Hepatic stellate cell (primary cell): ENCODE measurements at regions not wholly inside any gene's neighbourhood (a gene's known extent, or its start where the extent isn't known, plus 50 kb on each side); places are given as distances from the start of the nearest gene placed in this dataset.

Source experiments
- DNase-seq: peaks from one replicate; pipeline ENCODE4 v3.0.0; 2011; ENCODE audit warnings: low spot score

DNA sequence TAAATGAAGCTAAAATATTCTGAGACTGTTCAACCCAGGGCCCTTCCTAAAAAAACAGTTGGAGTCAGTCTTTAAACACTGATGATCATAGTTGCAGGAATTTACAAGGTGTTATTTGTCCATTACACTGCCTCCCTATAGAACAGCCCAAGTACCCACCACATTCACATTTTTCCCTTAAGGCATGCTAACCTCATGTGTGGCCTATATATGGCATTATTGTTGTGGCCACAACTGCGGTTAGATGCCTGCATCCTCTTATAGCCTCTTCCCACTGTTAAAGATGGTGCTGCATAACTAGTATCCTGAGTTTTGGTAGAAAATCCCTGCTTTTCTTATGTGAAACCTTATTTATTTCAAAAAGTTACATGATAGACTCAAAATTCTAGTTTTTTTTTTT is 287.9 kb upstream of the SEMA3A start:
- DNase-seq, result no peak

DNA sequence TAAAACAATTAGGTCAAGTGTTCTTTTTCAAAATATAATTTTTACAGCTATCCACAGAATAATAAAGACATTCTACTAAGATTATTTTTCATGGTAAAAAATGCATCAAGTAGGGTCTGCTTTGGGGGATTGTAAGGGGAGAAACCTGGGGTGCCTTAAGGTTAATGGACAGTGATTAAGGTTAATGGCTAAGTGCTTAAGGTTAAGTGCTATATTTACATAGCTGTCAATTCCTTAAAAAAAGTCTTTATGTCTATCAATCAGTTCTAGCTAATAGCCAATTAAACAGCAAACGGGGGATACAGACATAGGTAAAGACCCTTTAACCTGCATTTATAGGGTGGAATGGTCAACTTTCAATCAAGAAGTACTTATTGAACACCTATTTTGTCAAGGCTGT is 284.5 kb upstream of the SEMA3A start:
- DNase-seq, result no peak

DNA sequence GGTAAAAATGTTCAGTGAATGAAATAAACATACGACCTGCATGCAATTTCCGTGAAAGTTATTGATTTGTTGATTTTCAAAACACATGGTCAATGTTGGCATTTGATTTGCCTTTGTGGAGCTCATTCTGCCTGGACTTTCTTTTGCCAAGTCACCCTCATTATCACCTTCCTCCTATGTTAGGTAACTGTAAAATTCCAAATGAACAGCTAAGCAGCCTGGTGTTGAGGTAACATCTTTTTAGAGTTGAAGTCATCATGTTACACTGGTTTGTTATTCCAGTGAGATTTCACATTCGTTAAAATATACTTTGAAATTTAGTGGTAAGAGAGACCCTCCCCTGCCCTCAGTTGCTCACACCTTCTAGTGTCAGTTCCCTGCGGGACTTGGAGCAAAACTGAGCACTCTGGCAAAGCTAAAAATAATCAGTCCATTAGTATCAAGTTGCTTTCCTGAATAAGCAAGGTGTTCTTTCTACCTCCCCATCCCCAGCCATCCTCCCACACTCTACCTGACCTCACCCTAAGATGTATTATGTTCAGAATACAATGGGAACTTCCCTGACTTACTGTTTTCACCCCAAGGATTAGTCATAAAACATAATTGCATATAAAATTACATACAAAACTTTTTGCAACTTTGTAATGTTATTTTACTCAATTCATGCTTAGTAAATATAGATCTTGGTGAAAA is 283.3 kb upstream of the SEMA3A start:
- DNase-seq, result no peak

GRCh38 chr7:84474436-84474835 is 279.8 kb upstream of the SEMA3A start:
- no peak for DNase-seq

GRCh38 chr7:84471576-84471975 is 277.0 kb upstream of the SEMA3A start:
- no peak for DNase-seq

GRCh38 chr7:84469034-84469433 is 274.4 kb upstream of the SEMA3A start:
- DNase-seq, result no peak

GRCh38 chr7:84462259-84462658 is 267.7 kb upstream of the SEMA3A start:
- DNase-seq, result no peak

DNA sequence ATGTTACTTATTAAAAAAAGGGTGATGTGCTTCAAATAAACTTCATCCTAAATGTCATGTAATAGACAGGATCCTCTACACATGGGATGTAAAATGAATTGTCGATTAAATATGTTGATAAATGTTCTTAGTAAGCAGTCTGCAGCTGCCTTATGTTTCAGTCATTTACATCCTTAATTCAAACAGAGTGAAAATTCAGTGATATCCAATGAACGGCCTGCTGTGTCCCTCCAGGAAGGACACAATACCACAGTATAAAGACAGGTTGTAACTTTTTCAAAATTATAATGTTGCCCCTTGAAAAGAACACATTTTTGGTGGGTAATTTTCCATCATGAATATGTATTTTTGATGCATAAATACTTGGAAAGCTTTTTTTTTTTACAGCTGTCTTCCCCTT is 266.5 kb upstream of the SEMA3A start:
- DNase-seq, result no peak

DNA sequence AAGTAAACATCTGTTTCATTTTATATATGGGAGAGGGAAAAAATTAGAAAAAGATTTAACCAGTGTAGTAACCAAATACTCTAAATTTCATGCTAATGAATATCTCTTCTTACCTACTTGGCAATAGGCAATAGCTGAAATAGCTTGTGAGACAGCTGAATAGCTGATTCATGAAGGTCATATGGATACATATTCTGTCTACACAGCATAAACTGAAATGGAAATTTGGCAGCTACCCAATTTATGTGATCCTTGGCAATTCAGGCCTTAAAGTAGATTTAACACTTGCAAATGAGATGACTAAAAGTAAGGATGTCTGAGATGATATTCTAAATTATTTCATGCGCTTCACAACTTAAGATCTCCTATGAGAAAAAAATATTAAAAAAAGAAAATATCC is 261.2 kb upstream of the SEMA3A start:
- no peak for DNase-seq

DNA sequence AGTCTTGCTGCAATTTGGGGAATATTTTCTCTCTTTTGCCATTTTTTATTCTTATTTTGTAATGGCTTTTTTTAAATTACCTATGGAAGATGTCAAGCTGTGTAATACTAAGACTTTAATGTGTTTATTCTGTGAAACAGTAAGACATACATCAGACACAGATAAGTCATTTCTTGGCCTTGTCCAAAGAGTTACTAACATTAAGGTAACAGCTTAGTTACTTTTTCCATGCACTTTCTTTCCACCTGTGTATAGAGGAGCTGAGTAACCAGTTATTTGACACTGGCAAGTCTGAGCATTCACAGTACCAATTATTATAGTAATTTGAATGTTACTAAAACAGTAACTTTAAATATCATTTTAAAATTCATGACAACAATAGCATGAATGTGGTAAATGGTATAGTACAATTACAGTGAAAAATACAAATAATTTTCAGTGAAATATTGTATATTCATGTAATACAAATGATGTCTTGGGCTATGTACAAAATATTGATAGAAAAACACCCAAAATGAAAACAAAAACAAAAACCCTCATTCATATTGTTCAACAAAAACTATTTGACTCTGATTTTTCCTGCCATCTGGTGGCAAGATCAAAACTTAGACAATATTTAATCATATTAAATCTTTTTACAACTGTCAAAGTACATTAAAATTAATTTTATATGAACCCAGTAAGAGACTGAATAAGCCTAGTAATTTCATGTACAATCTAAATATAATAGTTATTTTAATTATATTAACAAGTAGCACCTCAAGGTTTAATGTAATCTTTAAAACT is 259.8 kb upstream of the SEMA3A start:
- DNase-seq, result no peak

DNA sequence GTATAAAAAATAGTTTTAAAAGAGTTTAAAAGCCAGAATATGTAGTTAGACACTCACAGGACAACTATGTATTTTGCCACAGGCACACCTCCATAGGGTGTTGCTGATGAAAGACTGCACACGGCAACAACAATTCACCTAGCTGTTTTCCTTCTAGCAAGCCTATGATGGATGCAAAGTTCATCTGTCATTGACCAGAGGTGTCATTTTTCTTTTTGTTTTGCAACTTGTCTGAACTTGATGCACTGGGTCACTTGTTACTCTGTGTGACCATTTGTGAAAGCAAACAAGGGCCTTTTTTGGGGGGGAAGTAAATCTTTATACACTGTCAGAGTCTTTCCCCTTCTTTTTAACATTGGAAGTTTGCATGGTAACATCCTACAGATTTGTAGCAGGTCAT is 258.0 kb upstream of the SEMA3A start:
- no peak for DNase-seq

DNA sequence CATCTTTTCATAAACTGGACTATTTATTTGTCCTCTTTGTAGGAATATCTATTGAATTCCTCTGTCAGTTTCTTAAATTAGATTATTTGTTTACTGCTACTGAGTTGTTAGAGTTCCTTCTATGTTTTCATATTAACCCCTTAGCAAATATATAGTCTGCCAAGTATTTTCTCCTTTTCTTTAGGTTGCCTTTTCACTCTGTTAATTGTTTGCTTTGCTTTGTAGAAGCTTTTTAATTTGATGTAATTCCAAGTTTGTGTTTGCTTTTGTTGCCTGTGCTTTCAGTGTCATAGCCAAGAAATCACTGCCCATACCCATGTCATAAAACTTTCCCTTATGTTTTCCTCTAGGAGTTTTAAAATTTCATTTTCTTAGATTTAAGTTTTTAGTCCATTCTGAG is 256.2 kb upstream of the SEMA3A start:
- DNase-seq, result no peak

- no peak for DNase-seq
These were observed 253.2 kb upstream of the SEMA3A start for GRCh38 chr7:84447636-84448293.

GRCh38 chr7:84446991-84447480 is 252.4 kb upstream of the SEMA3A start:
- DNase-seq, result no peak

- DNase-seq, result no peak
These were observed 231.2 kb upstream of the SEMA3A start for GRCh38 chr7:84425702-84426259.

DNA sequence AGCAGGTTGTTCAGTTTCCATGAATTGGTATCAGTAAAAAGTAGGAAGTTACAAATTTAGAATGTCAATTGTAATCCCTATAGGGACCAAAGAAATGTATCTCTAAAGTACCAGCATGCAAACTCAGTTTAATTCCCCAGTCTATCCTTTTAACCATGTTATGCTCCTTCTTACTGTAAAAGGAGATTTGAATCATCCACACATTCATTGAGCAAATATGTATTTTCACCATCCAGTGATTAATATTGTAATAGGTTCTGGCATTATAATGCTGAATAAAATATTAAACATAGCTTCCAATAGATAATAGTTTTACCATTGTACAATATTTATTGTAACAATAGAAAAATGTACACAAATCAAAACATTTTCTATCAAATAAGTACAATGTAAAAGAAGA is 228.2 kb upstream of the SEMA3A start:
- DNase-seq, result no peak

GRCh38 chr7:84412161-84412969 is 217.8 kb upstream of the SEMA3A start:
- peak; percentile 9 for DNase-seq

DNA sequence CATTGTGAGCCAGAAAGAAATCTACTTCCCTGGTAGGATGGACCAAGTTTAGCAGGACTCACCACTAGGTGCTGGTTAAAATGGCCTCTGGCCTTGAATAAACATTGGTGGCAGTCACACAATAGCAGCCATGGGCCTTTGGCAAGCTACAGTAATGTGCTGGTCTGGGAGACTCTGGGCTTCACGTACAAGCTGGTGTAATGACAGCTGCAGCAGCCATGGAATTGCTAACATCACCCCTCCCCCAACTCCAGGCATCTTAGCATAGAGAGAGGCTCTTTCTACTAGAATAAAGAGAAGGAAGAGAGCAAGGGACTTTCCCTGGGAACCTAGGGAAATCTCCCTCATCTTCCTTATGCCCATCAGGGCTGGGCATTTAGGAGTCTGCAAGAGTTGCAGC is 205.1 kb upstream of the SEMA3A start:
- no peak for DNase-seq

DNA sequence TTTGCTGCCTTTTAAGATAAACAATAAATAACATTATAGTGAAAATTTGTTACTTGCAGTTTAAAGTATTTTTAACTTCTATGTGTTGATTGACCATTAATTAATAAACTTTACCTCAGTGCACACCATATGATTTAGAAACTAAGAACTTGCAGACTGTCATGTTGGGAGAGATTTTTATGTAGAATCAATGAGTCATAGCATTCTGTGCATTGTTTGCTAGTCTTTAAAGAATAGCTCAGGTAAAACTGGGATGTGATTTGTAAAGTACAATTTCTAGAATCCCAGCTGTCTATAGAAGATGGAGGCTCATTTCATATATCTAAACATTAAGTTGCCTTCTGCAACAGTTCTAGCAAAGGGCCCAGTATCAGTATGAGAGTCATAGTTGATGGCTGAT is 199.6 kb upstream of the SEMA3A start:
- DNase-seq, result no peak

DNA sequence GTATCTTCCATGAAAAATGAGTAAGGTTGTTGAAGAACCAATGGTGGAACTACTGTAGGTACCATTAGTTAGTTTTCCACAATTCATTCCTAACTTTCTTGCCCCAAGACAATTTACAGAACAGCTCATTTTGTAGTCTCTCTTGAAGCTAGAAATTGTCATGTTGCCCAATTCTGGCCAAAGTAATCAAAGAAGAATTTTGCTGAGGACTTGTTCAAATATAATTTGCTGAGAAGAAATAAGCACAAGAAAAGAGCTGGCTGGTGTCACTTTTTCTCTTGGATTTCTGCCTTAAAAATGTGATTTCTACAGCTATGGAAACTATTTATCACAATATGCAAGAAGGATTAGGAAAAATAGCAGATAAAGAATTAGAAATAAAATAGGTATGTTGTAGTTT is 199.2 kb upstream of the SEMA3A start:
- no peak for DNase-seq

DNA sequence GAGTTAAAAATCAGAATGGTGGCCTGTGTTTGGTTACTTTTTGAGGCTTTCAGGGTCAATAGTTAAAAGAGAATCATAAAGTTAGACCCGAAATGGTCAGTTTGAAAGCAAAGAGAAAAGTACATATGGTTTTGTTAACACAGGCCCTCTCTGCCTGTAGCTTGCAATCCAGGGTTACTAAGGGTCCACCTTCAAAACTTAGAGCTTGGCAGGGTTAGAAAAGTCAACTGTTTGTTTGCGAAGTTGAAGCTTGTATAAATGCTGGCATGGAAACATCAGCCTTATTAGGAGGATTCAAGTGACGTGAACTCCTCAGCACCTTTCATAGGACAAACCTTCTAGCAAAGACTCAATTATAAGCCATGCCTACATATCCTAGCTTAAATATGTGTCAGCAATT is 196.3 kb upstream of the SEMA3A start:
- no peak for DNase-seq

DNA sequence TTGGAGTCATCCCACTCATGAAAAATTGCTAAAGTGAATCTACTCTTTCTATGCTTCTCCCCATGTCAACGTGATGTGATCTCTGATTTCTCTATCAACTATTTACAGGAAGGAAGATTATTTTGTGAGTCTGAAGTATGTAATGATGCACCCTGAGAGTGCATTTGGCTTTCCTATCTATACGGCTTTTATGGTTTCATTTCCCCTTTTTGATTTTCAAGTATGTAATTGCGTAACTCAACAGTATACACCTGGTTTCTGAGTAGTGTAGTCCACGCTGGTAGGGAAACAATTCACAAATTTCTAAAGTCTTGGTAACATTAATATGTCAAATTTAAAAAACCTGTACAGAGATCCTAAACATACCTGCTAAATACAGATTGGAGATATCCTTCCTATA is 194.7 kb upstream of the SEMA3A start:
- DNase-seq, result no peak
